A549 (cell line): ENCODE measurements at regions not wholly inside any gene's neighbourhood (a gene's known extent, or its start where the extent isn't known, plus 50 kb on each side); places are given as distances from the start of the nearest gene placed in this dataset.

Experiments used
- ATAC-seq, 2 experiments: fragments of 200-7000 bp in 1 of 2; fragments of >200 bp in 1 of 2; cut with Nextera tagmentation in 1 of 2; cut with Tn5 transposase in 1 of 2; 3 replicates each; pipeline versions ENCODE4 v1.8.0 to v1.9.1; 2018 to 2020; ENCODE audit warnings: mild to moderate bottlenecking in 1 of 2, moderate library complexity in 1 of 2
- CTCF ChIA-PET: fragments of 300-600 bp; sonication (Branson Sonifier 250); formaldehyde crosslinking; extraction: SDS; loops from one replicate; lab custom pipeline; 2021; ENCODE audit warnings: antibody characterized with exemption, inconsistent platforms; lab: Yijun Ruan, JAX
- POLR2A ChIA-PET: fragments of 350-600 bp; formaldehyde crosslinking; extraction: SDS; loops from one replicate; lab custom pipeline; 2021; ENCODE audit warnings: antibody characterized with exemption, inconsistent platforms; lab: Yijun Ruan, JAX
- DNase-seq, 2 experiments: peaks; one replicate each; pipeline versions ENCODE4 v3.0.0 to v3.0.0-alpha.2; 2011 to 2016; ENCODE audit warnings: low read depth in 1 of 2, low spot score in 1 of 2
- FAIRE-seq: peaks from 2 replicates; lab custom pipeline; 2011; peaks lifted over from hg19 to GRCh38; lab: Jason Lieb, UNC
- H3K27ac ChIP-seq, 2 experiments: fragments of >200 bp; sonication (Bioruptor Twin); formaldehyde crosslinking; 3 replicates each; pipeline ENCODE4 v1.5.1; 2016 to 2017
- H3K4me1 ChIP-seq: fragments of >200 bp; sonication (Bioruptor Twin); formaldehyde crosslinking; 3 replicates; pipeline ENCODE4 v1.6.1; 2016
- H3K4me2 ChIP-seq: fragments of >200 bp; sonication (Bioruptor Twin); formaldehyde crosslinking; 3 replicates; pipeline ENCODE4 v1.6.1; 2016
- H3K4me3 ChIP-seq: fragments of >200 bp; sonication (Bioruptor Twin); formaldehyde crosslinking; 3 replicates; pipeline ENCODE4 v1.5.1; 2016
- H3K9me3 ChIP-seq: fragments of >200 bp; sonication (Bioruptor Twin); formaldehyde crosslinking; 3 replicates; pipeline ENCODE4 v1.6.1; 2016
- CBX8 ChIP-seq: fragments of 200-600 bp; sonication (generic); IDR thresholded peaks from 2 replicates; pipeline ENCODE4 v1.6.1; 2016
- CEBPB ChIP-seq, 2 experiments: fragments of >200 bp in 1 of 2; sonication (Bioruptor Twin) in 1 of 2; formaldehyde crosslinking in 1 of 2; IDR thresholded peaks; 2 replicates each; pipeline ENCODE4 v1.6.1; 2012 to 2016
- CHD2 ChIP-seq: fragments of 150-350 bp; IDR thresholded peaks from 2 replicates; pipeline ENCODE4 v1.6.1; 2014; ENCODE audit warnings: low read length; ENCODE audit not compliant: partially characterized antibody
- E2F6 ChIP-seq: IDR thresholded peaks from 2 replicates; pipeline ENCODE4 v1.6.1; 2012; ENCODE audit warnings: low read depth, borderline replicate concordance
- ELK1 ChIP-seq: fragments of 150-350 bp; IDR thresholded peaks from 2 replicates; pipeline ENCODE4 v1.6.1; 2014; ENCODE audit warnings: low read depth, mild to moderate bottlenecking, low read length
- FOSL2 ChIP-seq, 2 experiments: fragments of 450-650 bp in 1 of 2; fragments of >200 bp in 1 of 2; sonication (Bioruptor Twin) in 1 of 2; formaldehyde crosslinking; IDR thresholded peaks; 2 replicates each; pipeline versions ENCODE4 v1.5.0 to v1.6.1; 2016 to 2020; ENCODE audit warnings: mild to moderate bottlenecking in 1 of 2, moderate library complexity in 1 of 2
- HMGXB4 ChIP-seq: fragments of 250-450 bp; sonication (Bioruptor Pico); IDR thresholded peaks from 2 replicates; pipeline ENCODE4 v1.5.0; 2021; ENCODE audit warnings: mild to moderate bottlenecking, moderate library complexity, borderline replicate concordance
- HOXB13 ChIP-seq: fragments of 250-450 bp; sonication (Bioruptor Pico); IDR thresholded peaks from 2 replicates; pipeline ENCODE4 v1.5.0; 2020; ENCODE audit warnings: low read depth, mild to moderate bottlenecking, moderate library complexity
- HOXB5 ChIP-seq: fragments of 250-450 bp; sonication (Bioruptor Pico); IDR thresholded peaks from 2 replicates; pipeline ENCODE4 v1.5.0; 2020; ENCODE audit warnings: mild to moderate bottlenecking, moderate library complexity
- JUN ChIP-seq, 2 experiments: fragments of >200 bp; sonication (Bioruptor Twin); formaldehyde crosslinking; IDR thresholded peaks; 2 replicates in 1 of 2; 3 replicates in 1 of 2; pipeline ENCODE4 v1.6.1; 2016 to 2017
- JUNB ChIP-seq: fragments of >200 bp; sonication (Bioruptor Twin); formaldehyde crosslinking; IDR thresholded peaks from 2 replicates; pipeline ENCODE4 v1.6.1; 2016
- MAFK ChIP-seq: fragments of 450-650 bp; IDR thresholded peaks from 2 replicates; pipeline ENCODE4 v1.6.1; 2014; ENCODE audit not compliant: partially characterized antibody
- MAZ ChIP-seq: fragments of 150-350 bp; IDR thresholded peaks from 2 replicates; pipeline ENCODE4 v1.6.1; 2014; ENCODE audit warnings: antibody characterized with exemption, low read depth, low read length, borderline replicate concordance
- MYC ChIP-seq: IDR thresholded peaks from 2 replicates; pipeline ENCODE4 v1.6.1; 2012; ENCODE audit warnings: mild to moderate bottlenecking, inconsistent platforms, low read length, improper control_type of control experiment, borderline replicate concordance
- NPAS2 ChIP-seq: fragments of 250-450 bp; sonication (Bioruptor Pico); IDR thresholded peaks from 2 replicates; pipeline ENCODE4 v1.8.0; 2022; ENCODE audit warnings: mild to moderate bottlenecking, moderate library complexity, borderline replicate concordance
- RFX5 ChIP-seq: fragments of 450-650 bp; IDR thresholded peaks from 2 replicates; pipeline ENCODE4 v1.7.1; 2014; ENCODE audit warnings: antibody characterized with exemption, mild to moderate bottlenecking, moderate library complexity
- RNF2 ChIP-seq: fragments of 200-600 bp; sonication (generic); IDR thresholded peaks from 2 replicates; pipeline ENCODE4 v1.6.1; 2016; ENCODE audit warnings: low read depth, mild to moderate bottlenecking, antibody characterized with exemption, moderate library complexity, borderline replicate concordance
- SMC3 ChIP-seq: fragments of >200 bp; sonication (Bioruptor Twin); formaldehyde crosslinking; IDR thresholded peaks from 3 replicates; pipeline ENCODE4 v1.6.1; 2018; ENCODE audit warnings: inconsistent platforms
- TFCP2L1 ChIP-seq: fragments of 250-450 bp; sonication (Bioruptor Pico); IDR thresholded peaks from 2 replicates; pipeline ENCODE4 v1.5.0; 2021; ENCODE audit warnings: mild to moderate bottlenecking
- ZFP36 ChIP-seq: fragments of 450-650 bp; IDR thresholded peaks from 2 replicates; pipeline ENCODE4 v1.6.1; 2014; ENCODE audit warnings: borderline replicate concordance; ENCODE audit not compliant: partially characterized antibody
- ZNF302 ChIP-seq: fragments of 250-450 bp; sonication (Bioruptor Pico); IDR thresholded peaks from 2 replicates; pipeline ENCODE4 v1.9.0; 2021; ENCODE audit warnings: inconsistent platforms, mild to moderate bottlenecking, moderate library complexity
- WGBS: methylation state at CpG from one replicate; pipeline ENCODE4 v1.1.6; 2017; ENCODE audit errors: missing lambda C conversion rate; 5-methylcytosine and 5-hydroxymethylcytosine counted together

- TF ChIP-seq NPAS2 (no peak), HOXB13 (CRISPR knock-in tag) (no peak)
These were observed 352.6 kb downstream of the CGGBP1 start (continued) for GRCh38 chr3:87706176-87706575.

- Histone ChIP-seq H3K27ac (no peak overlapping the region), H3K4me2 (no peak overlapping the region), H3K4me1 (no peaks in the 10 kb centered on the region), H3K4me3 (no peak overlapping the region), H3K9me3 (no peaks in the 10 kb centered on the region; the same call in 2 of the 3 replicates)
- ATAC-seq: no peak
- no peak for FAIRE-seq
- TF ChIP-seq CEBPB (IDR thresholded peaks at IDR 0.05): no peak
- no peak for TF ChIP-seq CHD2
- TF ChIP-seq HMGXB4 (CRISPR knock-in tag): no peak
- TF ChIP-seq SMC3: no peak
- TF ChIP-seq TFCP2L1 (CRISPR knock-in tag): no peak
- no peak for TF ChIP-seq ELK1
- TF ChIP-seq MYC: no peak
- no peak for TF ChIP-seq E2F6
- TF ChIP-seq JUN (IDR thresholded peaks at IDR 0.05): no peak
- TF ChIP-seq ZFP36: no peak
- no peak for TF ChIP-seq JUNB
- TF ChIP-seq RNF2: no peak
- no peak for TF ChIP-seq FOSL2 (IDR thresholded peaks at IDR 0.05)
- TF ChIP-seq FOSL2 (CRISPR knock-in tag; IDR thresholded peaks at IDR 0.05): no peak
- TF ChIP-seq MAZ: no peak
- no peak for TF ChIP-seq RFX5
- ChIA-PET POLR2A (no interaction called here), CTCF (no interaction called here)
- DNase-seq: no peak
- WGBS: 85% methylated on average over 4 of the region's 4 CpGs
These were observed 356.2 kb downstream of the CGGBP1 start for GRCh38 chr3:87702600-87702999.

GRCh38 chr3:87696124-87697013 lies 362.4 kb downstream of the CGGBP1 start:
- CTCF ChIA-PET: no interaction called here
- H3K4me3 ChIP-seq: no peak overlapping the region
- POLR2A ChIA-PET: no interaction called here
- H3K9me3 ChIP-seq: no peaks in the 10 kb centered on the region
- FAIRE-seq: no peak
- H3K4me1 ChIP-seq: no peaks in the 10 kb centered on the region
- TF ChIP-seq MAFK: peak; percentile 36
- TF ChIP-seq CBX8: no peak
- TF ChIP-seq HOXB5: no peak
- no peak for TF ChIP-seq ZNF302
- no peak overlapping the region for H3K27ac ChIP-seq
- ATAC-seq: no peak
- DNase-seq: peak in 1 of 2 experiments; percentile 1
- H3K4me2 ChIP-seq: no peak overlapping the region
- 66% methylated on average over 6 of the region's 6 CpGs for WGBS
